ENCODE measurements at regions not wholly inside any gene's neighbourhood (a gene's known extent, or its start where the extent isn't known, plus 50 kb on each side); places are given as distances from the start of the nearest gene placed in this dataset.

DNA sequence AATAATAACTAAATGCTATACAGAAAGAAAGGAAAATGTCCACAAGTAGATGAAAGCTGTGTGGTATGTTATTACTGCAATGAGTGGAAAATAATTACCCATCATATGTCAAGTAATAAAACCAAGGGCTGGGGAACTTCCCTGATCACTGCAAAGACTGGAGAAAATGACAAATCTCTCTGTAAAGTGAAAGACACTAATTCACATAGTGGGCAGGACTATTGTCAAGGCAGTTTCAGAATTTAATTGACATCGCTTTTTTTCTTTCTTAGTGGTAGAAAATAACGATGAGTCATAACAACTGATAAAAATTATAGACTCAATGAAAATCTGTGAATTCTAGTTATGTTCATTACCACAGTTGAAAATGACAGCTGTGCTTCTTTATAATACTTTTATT, 153.7 kb upstream of the ST6GALNAC5 start:
- Histone ChIP-seq H3K23ac (ENCODE audit: low read depth, low read length) (no peak overlapping the region), H2BK20ac (ENCODE audit: low read depth, low read length) (no peak overlapping the region), H3K27me3 (ENCODE audit: control insufficient read depth, insufficient read depth, low read length) (no peaks in the 10 kb centered on the region), H3K27ac (ENCODE audit: insufficient read depth, low read length) (no peak overlapping the region), H3K36me3 (ENCODE audit: control insufficient read depth, insufficient read depth, low read length) (no peaks in the 10 kb centered on the region), H3K4ac (ENCODE audit: low read depth, low read length) (no peak overlapping the region), H2BK15ac (ENCODE audit: low read depth, low read length) (no peak overlapping the region), H3K9me3 (ENCODE audit: control insufficient read depth, insufficient read depth, low read length) (no peaks in the 10 kb centered on the region), H3K9ac (ENCODE audit: low read depth, low read length) (no peak overlapping the region), H2AK5ac (ENCODE audit: low read depth, low read length) (no peak overlapping the region), H3K4me2 (ENCODE audit: low read depth, low read length) (no peak overlapping the region), H2BK120ac (ENCODE audit: low read depth, low read length) (no peak overlapping the region), H2BK5ac (ENCODE audit: low read depth, low read length, poor library complexity, severe bottlenecking) (no peak overlapping the region), H4K20me1 (ENCODE audit: insufficient read depth, low read length) (no peaks in the 10 kb centered on the region), H3K79me1 (ENCODE audit: low read depth in 1 of 2, low read length in 2 of 2) (no peaks in the 10 kb centered on the region), H3K4me3 (ENCODE audit: insufficient read depth, low read depth, low read length) (no peak overlapping the region), H3K4me1 (ENCODE audit: control insufficient read depth, insufficient read depth, low read length) (no peaks in the 10 kb centered on the region), H4K5ac (ENCODE audit: low read depth, low read length) (no peak overlapping the region), H2AFZ (replicated peaks; ENCODE audit: low read length, poor library complexity) (no peak overlapping the region), H2AK9ac (replicated peaks; ENCODE audit: low read depth, low read length, poor library complexity) (no peak overlapping the region), H3K56ac (ENCODE audit: extremely low read depth, insufficient read depth, low read length) (no peak overlapping the region), H4K8ac (ENCODE audit: low read depth in 2 of 2, low read length in 2 of 2) (no peak overlapping the region), H3K14ac (replicated peaks; ENCODE audit: low read depth, low read length) (no peak overlapping the region), H3K9me1 (ENCODE audit: insufficient read depth, low read length) (no peaks in the 10 kb centered on the region), H3K18ac (ENCODE audit: low read depth, low read length) (no peak overlapping the region), H4K91ac (ENCODE audit: insufficient read depth, low read depth, low read length) (no peak overlapping the region)
- DNase-seq: no peak
- WGBS, 2 experiments (ENCODE audit: extremely low coverage in 2 of 2, insufficient read length in 1 of 2): no CpG with 5 or more reads among the region's 2 CpGs
- dilution Hi-C loops (cut with HindIII; ENCODE audit: low sequenced_read_pairs, unreplicated experiment): no loop called here
- CTCF ChIA-PET: interaction anchor here (0.6 kb wide), 1 partner anchor 47 kb away, joined by 3 read pairs; no protein-coding TSS in a partner anchor
- intact Hi-C loops (cut with micrococcal nuclease): no loop called here
- TF ChIP-seq, protein P1, sequence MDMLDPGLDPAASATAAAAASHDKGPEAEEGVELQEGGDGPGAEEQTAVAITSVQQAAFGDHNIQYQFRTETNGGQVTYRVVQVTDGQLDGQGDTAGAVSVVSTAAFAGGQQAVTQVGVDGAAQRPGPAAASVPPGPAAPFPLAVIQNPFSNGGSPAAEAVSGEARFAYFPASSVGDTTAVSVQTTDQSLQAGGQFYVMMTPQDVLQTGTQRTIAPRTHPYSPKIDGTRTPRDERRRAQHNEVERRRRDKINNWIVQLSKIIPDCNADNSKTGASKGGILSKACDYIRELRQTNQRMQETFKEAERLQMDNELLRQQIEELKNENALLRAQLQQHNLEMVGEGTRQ (IDR thresholded peaks at IDR 0.05; ENCODE audit: low read depth, low read length): no peak
- TF ChIP-seq SMC3 (IDR thresholded peaks at IDR 0.05; ENCODE audit: low read depth, low read length) (no peak), FOS (IDR thresholded peaks at IDR 0.05; ENCODE audit: low read depth, low read length) (no peak), CHD1 (IDR thresholded peaks at IDR 0.05; ENCODE audit: low read depth, low read length) (no peak), MAFK (IDR thresholded peaks at IDR 0.05; ENCODE audit: low read depth, low read length) (no peak)
- no TSS peak for BruUV-seq (replicated peaks)
- ATAC-seq (ENCODE audit: low read depth): no peak
- in situ Hi-C loops (cut with MboI; ENCODE audit: low sequenced_read_pairs): no loop called here
- POLR2A ChIA-PET (ENCODE audit: unreplicated experiment): no interaction called here

Measured in IMR-90 (cell line).